Fibroblast of lung (primary cell): ENCODE measurements at regions not wholly inside any gene's neighbourhood (a gene's known extent, or its start where the extent isn't known, plus 50 kb on each side); places are given as distances from the start of the nearest gene placed in this dataset.
A peak's percentile ranks its signal among the peaks of the same experiment; 100 is the strongest.

Source experiments
- DNase-seq, 2 donors: peaks; one replicate each; pipeline versions ENCODE4 v3.0.0 to v3.0.0-alpha.2; 2010; ENCODE audit warnings: low read depth in 2 of 2
- H2AFZ ChIP-seq: 2 replicates; pipeline ENCODE4 v1.5.1; 2012; ENCODE audit warnings: low read length, control low read depth, inconsistent platforms
- H3K27ac ChIP-seq: 2 replicates; pipeline ENCODE4 v1.5.1; 2011; ENCODE audit warnings: low read length, control low read depth; ENCODE audit not compliant: insufficient read depth
- H3K27me3 ChIP-seq: 2 replicates; pipeline ENCODE4 v1.5.1; 2011; ENCODE audit warnings: mild to moderate bottlenecking, low read length; ENCODE audit not compliant: control insufficient read depth, insufficient read depth
- H3K36me3 ChIP-seq: 2 replicates; pipeline ENCODE4 v1.5.1; 2011; ENCODE audit warnings: low read length; ENCODE audit not compliant: control insufficient read depth, insufficient read depth
- H3K4me1 ChIP-seq: 2 replicates; pipeline ENCODE4 v1.5.1; 2011; ENCODE audit warnings: low read length; ENCODE audit not compliant: control insufficient read depth, insufficient read depth; ENCODE audit errors: extremely low read depth
- H3K4me2 ChIP-seq: 2 replicates; pipeline ENCODE4 v1.5.1; 2011; ENCODE audit warnings: low read length, control low read depth; ENCODE audit not compliant: insufficient read depth; ENCODE audit errors: extremely low read depth
- H3K4me3 ChIP-seq, 4 experiments: fragments of 200-600 bp in 1 of 4; sonication (generic) in 1 of 4; replicated peaks in 1 of 4; 2 replicates each; pipeline ENCODE4 v1.5.1; 2011 to 2016; ENCODE audit warnings: low read length in 4 of 4, low read depth in 3 of 4, mild to moderate bottlenecking in 3 of 4, control low read depth in 2 of 4, inconsistent platforms in 1 of 4, mixed read lengths in 1 of 4; ENCODE audit not compliant: insufficient read depth in 1 of 4; ENCODE audit errors: control extremely low read depth in 1 of 4
- H3K79me2 ChIP-seq: 2 replicates; pipeline ENCODE4 v1.5.1; 2012; ENCODE audit warnings: mild to moderate bottlenecking, low read length, inconsistent platforms; ENCODE audit not compliant: control insufficient read depth, insufficient read depth
- H3K9ac ChIP-seq: 2 replicates; pipeline ENCODE4 v1.5.1; 2011; ENCODE audit warnings: mild to moderate bottlenecking, low read length, control low read depth; ENCODE audit not compliant: insufficient read depth
- H3K9me3 ChIP-seq: 2 replicates; pipeline ENCODE4 v1.5.1; 2012; ENCODE audit warnings: low read depth, low read length; ENCODE audit not compliant: control insufficient read depth, insufficient read depth
- H4K20me1 ChIP-seq: 2 replicates; pipeline ENCODE4 v1.5.1; 2011; ENCODE audit warnings: low read length; ENCODE audit not compliant: control insufficient read depth, insufficient read depth; ENCODE audit errors: extremely low read depth
- CTCF ChIP-seq, 2 donors: IDR thresholded peaks in 1 of 2; conservative IDR thresholded peaks in 1 of 2; 1 replicate in 1 of 2; 2 replicates in 1 of 2; pipeline ENCODE4 v1.5.1; 2011 to 2012; ENCODE audit warnings: low read length in 2 of 2, control low read depth in 1 of 2, inconsistent platforms in 1 of 2, low read depth in 1 of 2, mild to moderate bottlenecking in 1 of 2
- EZH2 ChIP-seq: IDR thresholded peaks from 2 replicates; pipeline ENCODE4 v1.5.1; 2012; ENCODE audit warnings: low read length, control low read depth, mild to moderate bottlenecking; ENCODE audit errors: missing control alignments

DNA sequence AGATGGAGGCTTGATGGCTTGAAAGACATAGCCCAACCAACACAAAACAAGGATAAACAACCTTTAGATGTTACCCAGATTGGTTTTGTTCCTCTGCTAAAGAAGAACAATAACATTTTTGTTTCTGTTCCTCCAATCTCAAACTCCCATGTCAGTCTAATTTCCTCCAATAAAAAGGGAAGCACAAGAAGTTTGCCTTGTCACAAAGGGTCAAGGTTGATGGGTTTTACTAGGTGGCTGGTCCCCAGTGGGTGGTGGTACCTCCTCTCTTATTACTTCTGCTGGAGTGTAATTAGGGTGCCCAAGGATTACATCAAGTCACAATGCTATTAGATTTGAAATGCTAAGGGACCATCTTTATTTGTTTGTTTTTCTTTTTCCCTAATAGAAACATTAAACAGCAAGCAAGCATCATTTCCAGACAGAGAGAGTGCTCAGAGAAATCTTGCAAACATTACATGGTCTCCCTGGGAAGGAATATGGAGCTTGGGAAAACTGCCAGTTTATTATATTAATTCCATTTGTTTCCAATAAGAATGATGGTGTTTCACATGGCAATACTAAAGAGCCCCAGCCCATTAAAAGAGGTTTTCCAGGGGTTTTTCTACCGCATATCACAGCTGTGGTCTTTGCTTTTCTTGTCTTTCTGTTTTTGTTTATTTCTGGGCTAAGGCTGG lies 78.3 kb upstream of the AOAH start:
- Histone ChIP-seq H3K9ac (no peak overlapping the region), H4K20me1 (no peaks in the 10 kb centered on the region), H3K79me2 (no peaks in the 10 kb centered on the region), H3K4me1 (no peaks in the 10 kb centered on the region), H3K4me2 (no peak overlapping the region), H3K4me3 (no peak overlapping the region), H3K27me3 (no peaks in the 10 kb centered on the region), H2AFZ (no peak overlapping the region), H3K9me3 (no peaks in the 10 kb centered on the region), H3K36me3 (no peaks in the 10 kb centered on the region), H3K27ac (no peak overlapping the region)
- no peak for DNase-seq
- TF ChIP-seq CTCF (conservative IDR thresholded peaks at IDR 0.05 in 1 of 2, IDR thresholded peaks at IDR 0.05 in 1 of 2; ENCODE audit: low read depth in 1 of 2, low read length in 2 of 2) (no peak), EZH2 (no peak)

DNA sequence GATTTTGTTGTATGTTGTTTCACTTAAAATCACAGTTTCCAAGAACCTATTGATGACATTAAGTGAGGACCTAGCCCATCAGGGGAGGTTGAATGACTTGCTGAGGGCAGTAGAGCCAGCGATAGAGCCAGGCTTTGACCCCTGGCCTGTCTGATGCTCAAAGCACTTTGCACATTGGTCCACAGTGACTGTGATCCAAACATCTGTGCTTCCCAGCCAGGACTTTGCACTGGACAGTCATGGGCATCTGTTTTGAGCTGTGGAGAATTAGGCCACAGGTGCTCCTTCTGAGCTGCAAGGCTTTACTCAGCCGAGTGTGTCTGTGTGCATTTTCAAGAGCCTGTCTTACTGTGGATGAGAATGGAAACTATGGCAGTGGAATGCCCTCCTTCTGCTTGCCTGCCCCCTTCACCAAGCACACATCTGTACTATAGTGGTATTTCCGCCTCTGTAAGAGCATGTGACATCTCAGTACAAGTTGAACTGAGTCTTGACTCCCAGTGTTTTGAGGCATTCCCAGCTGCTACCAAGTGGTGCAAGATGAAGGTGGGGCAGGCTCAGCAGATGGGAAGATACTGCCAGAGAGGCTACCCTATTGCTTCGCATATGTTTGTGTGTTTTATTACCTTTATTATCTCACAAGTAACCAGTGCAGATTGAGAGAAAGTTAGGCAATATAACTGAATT lies 72.7 kb upstream of the AOAH start:
- no peak overlapping the region for H3K4me2 ChIP-seq
- no peak overlapping the region for H2AFZ ChIP-seq
- no peak overlapping the region for H3K27ac ChIP-seq
- H3K79me2 ChIP-seq, result no peaks in the 10 kb centered on the region
- no peak for DNase-seq
- no peaks in the 10 kb centered on the region for H3K27me3 ChIP-seq
- H3K36me3 ChIP-seq, result no peaks in the 10 kb centered on the region
- H3K9me3 ChIP-seq, result no peaks in the 10 kb centered on the region
- no peaks in the 10 kb centered on the region for H4K20me1 ChIP-seq
- no peak for TF ChIP-seq CTCF (conservative IDR thresholded peaks at IDR 0.05 in 1 of 2, IDR thresholded peaks at IDR 0.05 in 1 of 2; ENCODE audit: low read depth in 1 of 2, low read length in 2 of 2)
- TF ChIP-seq EZH2, result no peak
- no peak overlapping the region for H3K9ac ChIP-seq
- no peaks in the 10 kb centered on the region for H3K4me1 ChIP-seq
- no peak overlapping the region for H3K4me3 ChIP-seq

GRCh38 chr7:36795451-36796021 lies 71.2 kb upstream of the AOAH start:
- TF ChIP-seq EZH2 (no peak), CTCF (conservative IDR thresholded peaks at IDR 0.05 in 1 of 2, IDR thresholded peaks at IDR 0.05 in 1 of 2; ENCODE audit: low read depth in 1 of 2, low read length in 2 of 2) (no peak)
- Histone ChIP-seq H3K9ac (no peak overlapping the region), H3K79me2 (no peaks in the 10 kb centered on the region), H2AFZ (no peak overlapping the region), H3K4me3 (no peak overlapping the region), H3K27ac (no peak overlapping the region), H4K20me1 (no peaks in the 10 kb centered on the region), H3K4me1 (no peaks in the 10 kb centered on the region), H3K27me3 (no peaks in the 10 kb centered on the region), H3K36me3 (no peaks in the 10 kb centered on the region), H3K4me2 (no peak overlapping the region), H3K9me3 (no peaks in the 10 kb centered on the region)
- peak in 1 of 2 donors; percentile 5 for DNase-seq
